HAP-1 (cell line): ENCODE measurements at regions not wholly inside any gene's neighbourhood (a gene's known extent, or its start where the extent isn't known, plus 50 kb on each side); places are given as distances from the start of the nearest gene placed in this dataset.

ENCODE experiments used
- DNase-seq, 2 experiments: peaks; one replicate each; pipeline ENCODE4 v3.0.0-alpha.2; 2016 to 2020; ENCODE audit warnings: low spot score in 2 of 2
- H3K27me3 ChIP-seq: fragments of 250-450 bp; sonication (Bioruptor Pico); 2 replicates; pipeline ENCODE4 v1.5.1; 2020; ENCODE audit warnings: low read depth, mild to moderate bottlenecking, moderate library complexity
- H3K36me3 ChIP-seq: fragments of 250-450 bp; sonication (Bioruptor Pico); replicated peaks from 2 replicates; pipeline ENCODE4 v1.5.1; 2020; ENCODE audit warnings: mild to moderate bottlenecking
- H3K4me1 ChIP-seq: fragments of 250-450 bp; sonication (Bioruptor Pico); 2 replicates; pipeline ENCODE4 v1.5.1; 2020; ENCODE audit warnings: mild to moderate bottlenecking
- H3K4me3 ChIP-seq: fragments of 250-450 bp; sonication (Bioruptor Pico); 2 replicates; pipeline ENCODE4 v1.5.1; 2020; ENCODE audit warnings: mild to moderate bottlenecking, moderate library complexity
- H3K9me3 ChIP-seq: fragments of 250-450 bp; sonication (Bioruptor Pico); 2 replicates; pipeline ENCODE4 v1.5.1; 2020; ENCODE audit warnings: mild to moderate bottlenecking, moderate library complexity
- in situ Hi-C: fragments of 300-500 bp; cut with MboI; formaldehyde crosslinking; loops from 3 replicates; pipeline ENCODE4 v1.14.3; 2020; ENCODE audit warnings: low sequenced_read_pairs, inconsistent platforms, mixed read lengths

GRCh38 chr6:21831521-21832291 is 238.2 kb downstream of the SOX4 start:
- H3K4me1 ChIP-seq: peaks cover 22% of the 10 kb centered on the region

GRCh38 chr6:21836277-21836676 is 242.7 kb downstream of the SOX4 start:
- no peaks in the 10 kb centered on the region for H3K9me3 ChIP-seq
- peaks cover 22% of the 10 kb centered on the region for H3K4me1 ChIP-seq
- no peaks in the 10 kb centered on the region for H3K36me3 ChIP-seq
- DNase-seq: no peak
- no peaks in the 10 kb centered on the region for H3K27me3 ChIP-seq
- H3K4me3 ChIP-seq: no peak overlapping the region
- in situ Hi-C loops: no loop called here

More at GRCh38 chr6:21831521-21832291, 238.2 kb downstream of the SOX4 start:
- in situ Hi-C loops: no loop called here
- H3K9me3 ChIP-seq: no peaks in the 10 kb centered on the region
- DNase-seq: no peak
- H3K27me3 ChIP-seq: no peaks in the 10 kb centered on the region
- no peak overlapping the region for H3K4me3 ChIP-seq
- H3K36me3 ChIP-seq: no peaks in the 10 kb centered on the region

GRCh38 chr6:21836772-21837425 is 243.3 kb downstream of the SOX4 start:
- peaks cover 16% of the 10 kb centered on the region for H3K4me1 ChIP-seq
- no peaks in the 10 kb centered on the region for H3K36me3 ChIP-seq
- no peak for DNase-seq
- H3K9me3 ChIP-seq: no peaks in the 10 kb centered on the region
- in situ Hi-C loops: no loop called here
- no peaks in the 10 kb centered on the region for H3K27me3 ChIP-seq
- no peak overlapping the region for H3K4me3 ChIP-seq

GRCh38 chr6:21840428-21840827 is 246.9 kb downstream of the SOX4 start:
- H3K4me3 ChIP-seq: no peak overlapping the region
- DNase-seq: no peak
- H3K27me3 ChIP-seq: no peaks in the 10 kb centered on the region
- in situ Hi-C loops: no loop called here
- no peaks in the 10 kb centered on the region for H3K9me3 ChIP-seq
- peaks cover 45% of the 10 kb centered on the region for H3K4me1 ChIP-seq
- H3K36me3 ChIP-seq: no peaks in the 10 kb centered on the region

- H3K9me3 ChIP-seq: no peaks in the 10 kb centered on the region
- in situ Hi-C loops: no loop called here
- no peaks in the 10 kb centered on the region for H3K27me3 ChIP-seq
- peaks cover 45% of the 10 kb centered on the region for H3K4me1 ChIP-seq
- H3K4me3 ChIP-seq: no peak overlapping the region
- no peaks in the 10 kb centered on the region for H3K36me3 ChIP-seq
- peak in 1 of 2 experiments; percentile 81 for DNase-seq
These were observed 249.5 kb downstream of the SOX4 start for GRCh38 chr6:21842875-21843645.

- in situ Hi-C loops: no loop called here
- Histone ChIP-seq H3K36me3 (no peaks in the 10 kb centered on the region), H3K27me3 (no peaks in the 10 kb centered on the region), H3K4me1 (peaks cover 45% of the 10 kb centered on the region), H3K9me3 (no peaks in the 10 kb centered on the region), H3K4me3 (no peak overlapping the region)
- no peak for DNase-seq
These were observed 250.8 kb downstream of the SOX4 start for GRCh38 chr6:21844120-21844917.

GRCh38 chr6:21845018-21845417 is 251.5 kb downstream of the SOX4 start:
- no peaks in the 10 kb centered on the region for H3K27me3 ChIP-seq
- H3K4me3 ChIP-seq: no peak overlapping the region
- in situ Hi-C loops: no loop called here
- peak in 1 of 2 experiments; percentile 34 for DNase-seq
- no peaks in the 10 kb centered on the region for H3K36me3 ChIP-seq
- peaks cover 45% of the 10 kb centered on the region for H3K4me1 ChIP-seq
- H3K9me3 ChIP-seq: no peaks in the 10 kb centered on the region

- Histone ChIP-seq H3K36me3 (no peaks in the 10 kb centered on the region), H3K4me3 (no peak overlapping the region), H3K9me3 (no peaks in the 10 kb centered on the region), H3K27me3 (no peaks in the 10 kb centered on the region), H3K4me1 (peaks cover 45% of the 10 kb centered on the region)
- DNase-seq: no peak
- in situ Hi-C loops: no loop called here
These were observed 252.0 kb downstream of the SOX4 start for GRCh38 chr6:21845439-21846140.

- H3K36me3 ChIP-seq: no peaks in the 10 kb centered on the region
- no peaks in the 10 kb centered on the region for H3K9me3 ChIP-seq
- H3K27me3 ChIP-seq: no peaks in the 10 kb centered on the region
- peak; percentile 43 to 60 for DNase-seq
- no peak overlapping the region for H3K4me3 ChIP-seq
- in situ Hi-C loops: no loop called here
- H3K4me1 ChIP-seq: peaks cover 45% of the 10 kb centered on the region
These were observed 253.2 kb downstream of the SOX4 start for GRCh38 chr6:21846541-21847451.

GRCh38 chr6:21847711-21848480 is 254.3 kb downstream of the SOX4 start:
- H3K4me1 ChIP-seq: peaks cover 41% of the 10 kb centered on the region
- no peak overlapping the region for H3K4me3 ChIP-seq
- H3K36me3 ChIP-seq: no peaks in the 10 kb centered on the region
- in situ Hi-C loops: no loop called here
- no peaks in the 10 kb centered on the region for H3K9me3 ChIP-seq
- H3K27me3 ChIP-seq: no peaks in the 10 kb centered on the region
- DNase-seq: no peak

- H3K27me3 ChIP-seq: no peaks in the 10 kb centered on the region
- no peak for DNase-seq
These were observed 257.1 kb downstream of the SOX4 start for GRCh38 chr6:21850691-21851090.

More at GRCh38 chr6:21850691-21851090, 257.1 kb downstream of the SOX4 start:
- H3K9me3 ChIP-seq: no peaks in the 10 kb centered on the region
- no peak overlapping the region for H3K4me3 ChIP-seq
- peaks cover 15% of the 10 kb centered on the region for H3K4me1 ChIP-seq
- H3K36me3 ChIP-seq: no peaks in the 10 kb centered on the region
- in situ Hi-C loops: no loop called here
